CD14-positive monocyte (primary cell): ENCODE measurements at regions not wholly inside any gene's neighbourhood (a gene's known extent, or its start where the extent isn't known, plus 50 kb on each side); places are given as distances from the start of the nearest gene placed in this dataset.
"Not testable (repeated sequence)": the region's sequence is repeated elsewhere in the genome, so short reads cannot be mapped to it uniquely, and the experiment has no call there.

Experiments used
- DNase-seq, 3 donors: peaks; one replicate each; pipeline ENCODE4 v3.0.0-alpha.2; 2011 to 2022
- H2AFZ ChIP-seq: 2 replicates; pipeline ENCODE4 v1.6.0; 2012; ENCODE audit warnings: mild to moderate bottlenecking, low read depth, low read length, inconsistent platforms; ENCODE audit not compliant: insufficient read depth, poor library complexity, severe bottlenecking
- H3K27ac ChIP-seq, 2 donors: 1 replicate in 1 of 2; 2 replicates in 1 of 2; pipeline ENCODE4 v1.5.1; 2012 to 2013; ENCODE audit warnings: low read length in 2 of 2, control low read depth in 1 of 2, inconsistent platforms in 1 of 2, low read depth in 1 of 2, mild to moderate bottlenecking in 1 of 2
- H3K27me3 ChIP-seq, 2 donors: one replicate each; pipeline versions ENCODE4 v1.6.0 to v1.6.1; 2011 to 2013; ENCODE audit warnings: low read length in 2 of 2; ENCODE audit not compliant: control insufficient read depth in 2 of 2, insufficient read depth in 2 of 2
- H3K36me3 ChIP-seq, 2 donors: replicated peaks in 1 of 2; 1 replicate in 1 of 2; 2 replicates in 1 of 2; pipeline versions ENCODE4 v1.5.1 to v1.6.1; 2012 to 2013; ENCODE audit warnings: low read length in 2 of 2, control low read depth in 1 of 2, inconsistent platforms in 1 of 2, mild to moderate bottlenecking in 1 of 2; ENCODE audit not compliant: insufficient read depth in 2 of 2, control insufficient read depth in 1 of 2
- H3K4me1 ChIP-seq, 2 donors: 1 replicate in 1 of 2; 2 replicates in 1 of 2; pipeline versions ENCODE4 v1.5.1 to v1.6.1; 2012 to 2013; ENCODE audit warnings: low read length in 2 of 2, control low read depth in 1 of 2, inconsistent platforms in 1 of 2, mild to moderate bottlenecking in 1 of 2, moderate library complexity in 1 of 2; ENCODE audit not compliant: insufficient read depth in 2 of 2, control insufficient read depth in 1 of 2
- H3K4me2 ChIP-seq: replicated peaks from 2 replicates; pipeline ENCODE3; 2012; ENCODE audit warnings: low read length, moderate library complexity, mild to moderate bottlenecking; ENCODE audit not compliant: poor library complexity, severe bottlenecking; ENCODE audit errors: extremely low read depth
- H3K4me3 ChIP-seq, 3 experiments: fragments of 200-600 bp in 1 of 3; sonication (generic) in 1 of 3; replicated peaks in 1 of 3; 1 replicate in 2 of 3; 2 replicates in 1 of 3; pipeline ENCODE4 v1.5.1; 2011 to 2013; ENCODE audit warnings: low read length in 3 of 3, mild to moderate bottlenecking in 3 of 3, control low read depth in 2 of 3, low read depth in 2 of 3, inconsistent platforms in 1 of 3, moderate library complexity in 1 of 3
- H3K79me2 ChIP-seq: 2 replicates; pipeline ENCODE4 v1.6.0; 2012; ENCODE audit warnings: mild to moderate bottlenecking, control low read depth, inconsistent platforms, low read length, moderate library complexity; ENCODE audit not compliant: insufficient read depth
- H3K9ac ChIP-seq: 2 replicates; pipeline ENCODE4 v1.6.0; 2017; ENCODE audit warnings: low read length, mild to moderate bottlenecking; ENCODE audit not compliant: insufficient read depth, poor library complexity, severe bottlenecking
- H3K9me3 ChIP-seq, 2 donors: replicated peaks in 1 of 2; 1 replicate in 1 of 2; 2 replicates in 1 of 2; pipeline versions ENCODE4 v1.5.1 to v1.6.1; 2012 to 2013; ENCODE audit warnings: low read length in 2 of 2, control low read depth in 1 of 2; ENCODE audit not compliant: control insufficient read depth in 1 of 2, insufficient read depth in 1 of 2
- H4K20me1 ChIP-seq: 2 replicates; pipeline ENCODE4 v1.6.0; 2012; ENCODE audit warnings: mild to moderate bottlenecking, low read length, control low read depth, moderate library complexity; ENCODE audit not compliant: insufficient read depth
- H3K27ac Mint-ChIP-seq, 7 donors: one replicate each; pipeline ENCODE4 v1.8.0; 2020; ENCODE audit warnings: mild to moderate bottlenecking in 7 of 7, mixed read lengths in 7 of 7, moderate library complexity in 6 of 7, inconsistent platforms in 2 of 7
- H3K27me3 Mint-ChIP-seq, 3 donors: one replicate each; pipeline ENCODE4 v1.8.0; 2021 to 2022; ENCODE audit warnings: low read depth in 3 of 3, mild to moderate bottlenecking in 3 of 3, mixed read lengths in 3 of 3, moderate library complexity in 3 of 3, inconsistent platforms in 1 of 3
- H3K36me3 Mint-ChIP-seq, 2 donors: one replicate each; pipeline ENCODE4 v1.8.0; 2020; ENCODE audit warnings: mixed read lengths in 2 of 2, inconsistent platforms in 1 of 2, mild to moderate bottlenecking in 1 of 2
- H3K4me1 Mint-ChIP-seq: one replicate; pipeline ENCODE4 v1.8.0; 2020; ENCODE audit warnings: mild to moderate bottlenecking, mixed read lengths
- H3K4me3 Mint-ChIP-seq, 2 donors: one replicate each; pipeline ENCODE4 v1.8.0; 2020; ENCODE audit warnings: mild to moderate bottlenecking in 2 of 2, mixed read lengths in 2 of 2, moderate library complexity in 1 of 2
- H3K9me3 Mint-ChIP-seq, 7 donors: one replicate each; pipeline ENCODE4 v1.8.0; 2020 to 2022; ENCODE audit warnings: mixed read lengths in 7 of 7, mild to moderate bottlenecking in 6 of 7, moderate library complexity in 6 of 7, inconsistent platforms in 2 of 7
- CTCF ChIP-seq: fragments of 200-600 bp; IDR thresholded peaks from one replicate; pipeline ENCODE4 v1.8.0; 2022; ENCODE audit warnings: antibody characterized with exemption, mild to moderate bottlenecking
- WGBS: methylation state at CpG from one replicate; pipeline ENCODE4 v1.1.5; 2013; ENCODE audit warnings: missing lambda C conversion rate; ENCODE audit not compliant: insufficient coverage; 5-methylcytosine and 5-hydroxymethylcytosine counted together
- intact Hi-C, 2 donors: fragments of 100-400 bp; cut with micrococcal nuclease; formaldehyde crosslinking; loops; one replicate each; pipeline versions ENCODE4 v1.15.0 to v1.15.1; 2023

- WGBS, result 97% methylated on average over 28 of the region's 46 CpGs
- H3K79me2 ChIP-seq, H3K4me3 ChIP-seq, H3K4me1 ChIP-seq, H3K4me2 ChIP-seq, DNase-seq, intact Hi-C loops, H3K36me3 ChIP-seq, H2AFZ ChIP-seq, H3K27me3 Mint-ChIP-seq, H4K20me1 ChIP-seq, H3K4me3 Mint-ChIP-seq, H3K36me3 Mint-ChIP-seq, H3K27ac Mint-ChIP-seq, H3K4me1 Mint-ChIP-seq, H3K27ac ChIP-seq, H3K9ac ChIP-seq, H3K9me3 ChIP-seq, H3K27me3 ChIP-seq: not testable (repeated sequence)
- peaks cover 0 to 17% (median 8%) of the 10 kb centered on the region in 7 donors for H3K9me3 Mint-ChIP-seq
Measured at GRCh38 chr7:152538346-152539189, 102.8 kb upstream of the KMT2C start.

- no peak overlapping the region for H3K4me3 ChIP-seq
- no peak for DNase-seq
- WGBS, result no CpG with 5 or more reads among the region's 4 CpGs
- no peak overlapping the region for H3K4me3 Mint-ChIP-seq
- no peak for TF ChIP-seq CTCF
- H3K27ac Mint-ChIP-seq, result no peak overlapping the region
- no peaks in the 10 kb centered on the region for H3K36me3 ChIP-seq
- H3K27ac ChIP-seq, result no peak overlapping the region
- no peaks in the 10 kb centered on the region for H3K36me3 Mint-ChIP-seq
- no peaks in the 10 kb centered on the region for H4K20me1 ChIP-seq
- H3K79me2 ChIP-seq, result no peaks in the 10 kb centered on the region
- H3K27me3 Mint-ChIP-seq, result peaks cover 0 to 2% (median 1%) of the 10 kb centered on the region in 3 donors
- no peaks in the 10 kb centered on the region for H3K4me1 Mint-ChIP-seq
- no peaks in the 10 kb centered on the region for H3K4me1 ChIP-seq
- H3K4me2 ChIP-seq, result no peak overlapping the region
- H3K9ac ChIP-seq, result no peak overlapping the region
- H3K9me3 Mint-ChIP-seq, result peaks cover 0 to 17% (median 13%) of the 10 kb centered on the region in 7 donors
- intact Hi-C loops, result no loop called here
- no peaks in the 10 kb centered on the region for H3K27me3 ChIP-seq
- H3K9me3 ChIP-seq, result peaks cover 0 to 12% of the 10 kb centered on the region in 2 donors
- no peak overlapping the region for H2AFZ ChIP-seq
Measured at GRCh38 chr7:152537639-152538038, 101.8 kb upstream of the KMT2C start.
